Central memory CD8-positive, alpha-beta T cell (primary cell): ENCODE measurements at regions not wholly inside any gene's neighbourhood (a gene's known extent, or its start where the extent isn't known, plus 50 kb on each side); places are given as distances from the start of the nearest gene placed in this dataset.

ENCODE experiments used
- ATAC-seq: fragments of 150-1000 bp; cut with Tn5 transposase; replicated peaks from 2 replicates; pipeline ENCODE4 v1.10.0; 2022; ENCODE audit warnings: mild to moderate bottlenecking, moderate FRiP score, moderate number of reproducible peaks; ENCODE audit not compliant: poor library complexity, severe bottlenecking; ENCODE audit errors: extremely low read depth
- DNase-seq, 2 donors: peaks; one replicate each; pipeline ENCODE4 v3.0.0; 2021; ENCODE audit warnings: low spot score in 2 of 2
- H3K27ac Mint-ChIP-seq: one replicate; pipeline ENCODE4 v1.8.0; 2022; ENCODE audit warnings: low read depth, mild to moderate bottlenecking, moderate library complexity, mixed read lengths
- H3K27me3 Mint-ChIP-seq: one replicate; pipeline ENCODE4 v1.8.0; 2022; ENCODE audit warnings: mixed read lengths
- H3K36me3 Mint-ChIP-seq: one replicate; pipeline ENCODE4 v1.8.0; 2022; ENCODE audit warnings: mild to moderate bottlenecking, moderate library complexity, mixed read lengths; ENCODE audit not compliant: insufficient read depth
- H3K4me1 Mint-ChIP-seq: one replicate; pipeline ENCODE4 v1.8.0; 2022; ENCODE audit warnings: mixed read lengths
- H3K4me3 Mint-ChIP-seq: one replicate; pipeline ENCODE4 v1.8.0; 2022; ENCODE audit warnings: mild to moderate bottlenecking, moderate library complexity, mixed read lengths
- H3K9me3 Mint-ChIP-seq: one replicate; pipeline ENCODE4 v1.8.0; 2022; ENCODE audit warnings: mixed read lengths

DNA sequence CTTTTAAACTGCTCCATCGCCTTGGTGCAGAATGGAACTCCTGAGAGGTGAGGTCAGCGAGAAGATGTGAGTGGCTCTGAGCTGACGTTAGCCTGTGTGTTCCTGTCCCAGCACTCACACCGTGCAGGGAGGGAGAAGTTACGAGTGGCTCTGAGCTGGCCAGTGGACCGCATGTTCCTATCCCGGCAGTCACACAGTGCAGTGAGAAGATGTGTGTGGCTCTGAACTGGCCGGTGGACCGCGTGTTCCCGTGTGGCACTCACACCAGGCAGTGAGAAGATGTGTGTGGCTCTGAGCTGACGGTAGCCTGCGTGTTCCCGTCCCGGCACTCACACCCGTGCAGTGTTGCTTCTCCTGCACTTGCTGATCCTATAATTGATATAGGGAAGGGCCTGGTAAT, 59.9 kb downstream of the VCPKMT start:
- no peak for DNase-seq
- Mint-ChIP-seq H3K4me1 (peaks cover 49% of the 10 kb centered on the region), H3K27ac (no peak overlapping the region), H3K4me3 (no peak overlapping the region), H3K27me3 (no peaks in the 10 kb centered on the region), H3K9me3 (no peaks in the 10 kb centered on the region), H3K36me3 (peaks cover 5% of the 10 kb centered on the region)
- no peak for ATAC-seq

DNA sequence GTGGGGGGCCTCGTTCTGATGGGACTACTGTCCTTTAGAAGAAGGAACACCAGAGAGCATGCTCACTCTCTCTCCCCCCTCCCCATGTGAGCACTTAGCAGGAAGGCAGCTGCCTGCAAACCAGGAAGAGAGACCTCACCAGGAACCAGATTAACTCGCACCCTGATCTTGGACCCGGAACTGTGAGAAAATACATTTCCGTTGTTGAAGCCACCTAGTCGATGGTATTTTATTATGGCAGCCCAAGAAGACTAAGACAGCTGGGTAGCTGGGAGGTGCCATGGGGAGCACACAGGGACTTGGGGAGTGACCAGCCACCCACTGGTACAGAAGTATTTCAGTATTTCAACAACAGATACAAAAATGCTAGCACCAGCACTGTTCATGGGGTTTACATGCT, 59.0 kb downstream of the VCPKMT start:
- H3K9me3 Mint-ChIP-seq: no peaks in the 10 kb centered on the region
- ATAC-seq (no peak), DNase-seq (no peak)
- no peaks in the 10 kb centered on the region for H3K27me3 Mint-ChIP-seq
- no peak overlapping the region for H3K4me3 Mint-ChIP-seq
- peaks cover 56% of the 10 kb centered on the region for H3K4me1 Mint-ChIP-seq
- peaks cover 10% of the 10 kb centered on the region for H3K36me3 Mint-ChIP-seq
- H3K27ac Mint-ChIP-seq: peak overlapping the region; percentile 58

DNA sequence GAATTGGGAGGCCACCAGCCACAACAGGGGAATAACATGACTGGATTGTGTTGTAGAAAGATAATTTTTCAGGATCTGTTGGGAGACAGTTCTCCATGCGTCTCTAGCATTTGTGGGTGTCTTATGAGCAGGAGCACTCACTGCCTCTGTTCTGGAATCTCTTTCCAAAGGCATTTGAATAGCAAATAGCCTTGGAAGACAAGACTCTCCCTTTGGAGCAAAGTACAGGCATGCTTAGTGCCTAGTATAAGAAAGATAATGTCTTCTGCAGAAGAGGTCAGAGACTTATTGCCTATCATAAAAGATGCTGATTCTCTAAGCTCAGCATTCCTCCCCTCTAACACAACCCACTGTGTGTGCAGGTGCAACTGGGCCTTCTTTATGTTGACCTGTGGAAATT, 58.3 kb downstream of the VCPKMT start:
- no peaks in the 10 kb centered on the region for H3K27me3 Mint-ChIP-seq
- H3K27ac Mint-ChIP-seq: no peak overlapping the region
- H3K9me3 Mint-ChIP-seq: no peaks in the 10 kb centered on the region
- no peak for DNase-seq
- peaks cover 15% of the 10 kb centered on the region for H3K36me3 Mint-ChIP-seq
- no peak for ATAC-seq
- no peak overlapping the region for H3K4me3 Mint-ChIP-seq
- peaks cover 63% of the 10 kb centered on the region for H3K4me1 Mint-ChIP-seq
